Left renal cortex interstitium (tissue), 4 donors: ENCODE measurements at regions not wholly inside any gene's neighbourhood (a gene's known extent, or its start where the extent isn't known, plus 50 kb on each side); places are given as distances from the start of the nearest gene placed in this dataset.

Experiments
- DNase-seq, 4 donors: peaks; one replicate each; pipeline ENCODE4 v3.0.0-alpha.2; 2013; ENCODE audit warnings: low read depth in 4 of 4, low spot score in 2 of 4, missing footprints in 1 of 4

DNA sequence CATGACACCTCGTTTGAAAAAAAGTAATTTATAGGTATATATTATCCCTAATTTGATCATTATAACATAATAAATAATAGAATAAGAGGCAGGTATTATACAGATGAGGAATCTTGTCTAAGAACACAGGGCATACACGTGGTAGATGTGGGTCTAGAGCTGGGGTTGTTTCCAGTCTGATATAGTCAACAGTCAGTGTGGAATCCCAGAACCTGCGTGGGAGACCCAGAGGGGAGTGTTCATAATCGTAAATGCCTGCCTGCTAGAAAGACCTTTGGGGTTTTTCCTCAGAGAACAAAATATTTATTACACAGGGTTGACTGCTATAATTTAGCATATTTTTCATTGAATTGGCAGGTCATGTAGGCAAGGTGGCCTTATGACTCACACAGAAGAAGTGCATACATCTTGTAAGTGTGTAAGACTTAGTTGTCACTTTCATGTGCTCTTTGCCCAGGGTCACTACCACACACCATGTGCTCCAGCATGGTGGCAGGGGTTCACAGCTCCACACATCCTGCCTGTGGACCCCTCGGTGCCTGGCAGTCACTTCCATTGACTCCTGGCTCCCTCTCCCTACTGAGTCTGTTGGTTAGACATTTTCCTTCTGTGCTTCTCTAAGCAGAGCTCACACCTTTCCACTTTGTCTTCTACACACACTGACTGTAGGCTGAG is 94.9 kb upstream of the IKZF1 start:
- DNase-seq: no peak

DNA sequence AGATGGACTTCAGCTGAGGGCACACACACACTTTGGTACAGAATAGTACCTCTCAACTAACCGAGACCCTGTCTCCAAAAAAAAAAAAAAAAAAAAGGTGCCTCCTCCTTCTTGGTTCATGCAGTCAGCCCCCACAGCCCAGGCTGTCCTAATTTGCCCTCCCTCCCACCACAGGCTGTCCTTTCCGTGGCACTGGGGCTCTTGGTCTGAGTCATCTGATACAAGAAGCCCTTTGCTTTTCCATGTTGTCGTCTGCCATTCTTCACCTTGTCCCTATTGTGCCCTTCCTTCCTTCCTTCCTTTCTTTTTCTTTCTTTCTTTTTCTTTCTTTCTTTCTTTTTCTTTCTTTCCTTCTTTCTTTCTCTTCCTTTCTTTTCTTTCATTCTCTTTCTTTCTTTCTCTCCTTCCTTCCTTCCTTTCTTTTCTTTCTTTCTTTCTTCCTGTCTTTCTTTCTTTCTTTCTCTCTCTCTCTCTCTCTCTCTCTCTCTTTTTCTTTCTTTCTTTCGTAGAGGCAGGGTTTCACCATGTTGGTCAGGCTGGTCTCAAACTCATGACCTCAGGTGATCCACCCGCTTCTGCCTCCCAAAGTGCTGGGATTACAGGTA is 96.0 kb upstream of the IKZF1 start:
- DNase-seq: no peak

DNA sequence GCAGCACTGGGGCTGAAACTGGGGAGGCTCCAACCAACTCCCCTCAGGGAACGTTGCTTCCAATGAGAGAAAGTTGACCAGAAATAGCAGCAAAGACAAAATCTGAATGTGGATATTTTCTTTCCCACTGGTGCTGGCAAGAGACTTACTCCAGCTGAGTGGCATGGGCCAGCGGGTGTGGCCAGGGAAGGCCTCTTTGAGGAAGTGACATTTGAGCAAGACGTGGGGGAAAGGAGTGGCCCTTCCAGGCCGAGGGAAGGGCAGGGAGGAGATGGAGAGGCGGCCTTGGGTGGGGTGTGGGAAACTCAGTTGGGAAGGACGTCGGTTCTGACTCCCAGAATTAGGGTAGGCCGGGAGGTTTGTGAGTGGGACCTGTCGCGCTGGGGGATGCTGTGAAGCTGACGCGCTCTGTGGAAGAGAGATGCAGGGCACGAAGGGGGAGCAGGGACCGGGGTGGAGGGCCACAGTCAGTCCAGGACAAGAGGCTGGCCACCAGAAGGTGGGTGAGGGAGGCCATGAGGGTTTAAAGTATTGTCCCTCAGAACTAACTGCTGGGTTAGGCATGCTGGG is 96.7 kb upstream of the IKZF1 start:
- no peak for DNase-seq

DNA sequence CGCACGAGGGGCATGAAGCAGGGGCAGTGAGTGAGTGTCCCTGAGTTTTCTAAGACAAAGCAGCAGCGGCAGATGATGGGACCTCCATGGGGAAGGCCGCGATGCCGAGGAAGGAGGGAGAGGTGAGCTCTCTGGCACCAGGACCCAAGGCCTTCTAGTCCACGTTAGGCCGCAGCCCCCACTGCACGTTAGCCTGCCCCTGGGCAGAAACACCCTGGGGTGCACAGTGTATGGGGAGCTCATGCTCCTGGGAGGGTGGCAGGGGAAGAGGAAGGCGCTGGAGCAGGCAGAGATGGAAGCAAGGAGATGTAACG is 97.3 kb upstream of the IKZF1 start:
- no peak for DNase-seq

DNA sequence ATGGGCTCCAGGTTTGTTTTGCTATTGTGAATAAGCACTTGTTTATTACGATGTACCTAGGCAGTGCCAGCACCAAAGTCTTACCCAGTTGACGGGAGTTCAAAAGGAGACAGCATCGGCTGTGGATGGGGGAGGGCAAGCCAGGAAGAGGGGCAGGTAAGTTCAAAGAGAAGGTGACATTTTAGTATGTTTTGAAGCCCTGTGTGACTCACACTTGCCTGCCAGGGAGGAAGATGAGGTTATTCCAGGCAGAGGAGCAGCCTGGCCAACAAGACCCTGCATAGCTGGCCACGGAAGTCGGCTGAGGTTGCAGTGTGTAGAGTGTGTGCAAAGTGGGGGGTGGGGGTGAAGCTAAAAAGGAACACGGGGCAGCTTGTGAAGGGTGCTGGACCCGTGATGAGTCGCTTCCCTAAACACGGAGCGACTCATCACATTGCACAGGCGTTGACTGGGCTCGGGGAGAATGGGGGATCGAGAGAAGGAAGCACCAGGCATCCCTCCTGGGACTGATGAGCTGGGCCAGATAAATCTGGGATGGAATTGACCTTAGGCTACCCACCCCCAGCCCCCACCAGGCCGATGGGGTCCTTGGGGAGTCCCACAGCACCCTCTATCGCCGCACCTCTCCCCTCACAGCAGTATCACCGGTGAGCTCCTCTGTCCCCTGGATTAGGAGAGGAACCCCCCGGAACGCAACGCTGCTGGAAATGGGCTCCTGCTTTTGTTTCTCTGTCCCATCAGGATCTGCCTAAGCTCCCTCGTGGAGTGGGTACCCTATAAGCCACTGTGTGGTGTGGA is 97.9 kb upstream of the IKZF1 start:
- DNase-seq: no peak

DNA sequence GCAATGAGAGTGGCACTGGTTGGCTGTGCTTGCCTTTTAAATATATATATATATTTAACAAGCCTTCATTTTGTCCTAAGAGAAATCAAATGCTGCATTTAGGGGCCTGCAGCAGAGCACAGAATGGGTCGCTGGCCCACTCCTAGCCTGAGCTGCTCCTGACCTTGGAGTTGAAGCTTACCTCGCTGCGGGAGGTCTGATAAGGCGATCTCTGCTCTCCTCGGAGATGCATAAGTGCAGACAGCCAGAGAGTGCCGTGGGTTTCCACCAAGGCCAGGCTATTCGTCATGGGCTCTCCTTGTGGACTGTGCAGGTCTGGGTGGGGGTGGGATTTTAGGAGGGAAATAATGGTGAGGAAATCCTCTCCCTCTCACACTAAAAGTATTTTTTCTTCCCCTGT is 99.5 kb upstream of the IKZF1 start:
- no peak for DNase-seq

DNA sequence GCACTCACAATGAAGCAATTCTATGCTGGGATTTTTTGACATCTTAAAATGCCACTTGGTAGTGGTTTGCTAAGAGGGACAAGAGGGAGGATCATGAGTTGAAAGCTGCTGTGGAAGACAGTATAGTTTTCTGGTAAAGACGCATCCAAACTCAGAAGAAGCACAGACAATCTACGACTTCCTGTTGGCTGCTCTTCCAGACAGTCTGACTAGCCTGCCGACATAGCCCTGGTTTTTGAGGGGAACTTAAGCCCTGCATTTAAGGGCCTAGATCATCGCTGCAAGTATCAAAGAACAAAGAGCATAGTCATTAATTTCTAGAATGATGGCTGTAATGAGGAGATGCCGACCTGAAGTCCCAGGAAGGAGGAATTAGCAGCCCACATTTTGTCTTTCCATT is 99.9 kb upstream of the IKZF1 start:
- DNase-seq: no peak

DNA sequence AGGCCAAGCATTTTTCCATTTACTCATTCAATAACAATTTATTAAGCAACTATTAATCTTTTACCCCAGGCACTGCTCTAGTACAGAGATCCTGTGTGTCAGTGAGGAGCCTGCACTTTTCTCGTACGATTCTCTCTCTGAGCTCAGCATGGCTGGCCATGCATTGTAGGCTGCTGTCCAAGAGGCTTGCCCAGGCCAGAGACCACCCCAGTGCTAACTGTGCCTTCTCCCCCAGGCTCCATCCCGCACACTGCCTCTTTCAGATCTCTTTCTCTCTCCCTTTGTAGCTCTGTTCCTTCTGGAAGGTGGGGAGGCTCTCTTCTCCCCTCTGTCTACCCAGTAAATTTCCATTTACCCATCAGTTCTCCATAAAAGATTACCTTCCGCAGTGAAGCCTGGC is 101.0 kb upstream of the IKZF1 start:
- DNase-seq: no peak

DNA sequence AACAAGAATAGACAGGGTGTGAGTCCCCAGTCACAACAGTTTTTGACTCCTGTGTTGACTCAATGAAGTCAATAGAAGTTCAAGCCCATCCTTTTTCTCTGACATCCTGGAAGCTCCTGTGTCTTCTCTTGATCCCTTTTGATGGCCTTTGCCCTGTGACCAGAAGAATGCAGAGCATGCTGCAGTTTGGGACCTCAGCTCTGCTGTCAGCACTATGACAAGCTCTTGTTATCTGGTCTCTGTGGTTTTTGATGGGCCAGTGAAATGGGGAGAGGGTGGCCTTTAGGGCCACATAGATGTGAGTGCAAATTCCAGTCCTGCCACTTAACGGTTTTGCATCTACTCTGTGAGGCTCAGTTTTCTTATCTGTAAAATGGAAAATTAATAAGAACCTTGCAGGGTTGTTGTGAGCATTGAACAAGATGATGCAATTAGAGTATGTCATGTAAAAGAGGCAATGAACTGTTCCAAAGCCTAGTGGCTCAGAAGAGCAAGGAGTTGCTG is 102.4 kb upstream of the IKZF1 start:
- no peak for DNase-seq

DNA sequence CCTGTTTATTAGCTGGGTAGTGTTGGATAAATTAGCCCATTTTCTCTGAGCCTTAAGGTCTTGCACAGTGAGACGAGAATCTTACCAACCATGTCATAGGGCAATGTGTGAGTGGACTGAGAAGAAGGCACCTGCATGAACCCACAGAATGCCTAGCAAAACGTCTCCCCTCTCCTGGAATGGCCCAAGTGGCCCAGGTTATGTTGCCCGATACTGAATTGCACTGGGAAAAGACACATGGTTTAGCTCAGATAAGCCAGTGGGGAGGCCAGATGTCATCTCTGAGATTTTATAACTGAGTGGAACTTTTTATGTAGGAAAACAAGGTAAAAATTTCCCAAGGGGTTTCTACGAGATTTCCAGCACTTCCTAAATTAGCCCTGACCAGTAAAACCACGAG is 104.7 kb upstream of the IKZF1 start:
- no peak for DNase-seq

DNA sequence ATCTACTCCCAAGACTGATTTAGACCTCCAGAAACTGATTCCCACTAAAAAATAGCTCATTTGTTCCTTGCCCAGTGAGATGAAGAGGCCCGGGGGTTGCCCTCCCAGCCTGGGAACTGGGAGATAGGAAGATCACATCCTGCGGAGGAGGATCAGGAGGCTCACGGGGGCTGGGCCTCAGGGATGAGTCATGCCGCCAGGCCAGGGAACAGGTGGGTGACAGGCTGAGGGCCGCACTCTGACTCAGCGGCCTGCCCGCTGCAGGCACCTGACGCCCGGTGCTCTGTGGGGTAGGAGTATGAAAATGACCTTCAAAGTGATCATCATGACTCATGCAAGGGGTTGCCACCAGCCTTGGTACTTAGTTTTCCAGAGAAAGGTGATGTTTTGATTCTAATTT is 104.5 kb upstream of the ZPBP start:
- DNase-seq: no peak

DNA sequence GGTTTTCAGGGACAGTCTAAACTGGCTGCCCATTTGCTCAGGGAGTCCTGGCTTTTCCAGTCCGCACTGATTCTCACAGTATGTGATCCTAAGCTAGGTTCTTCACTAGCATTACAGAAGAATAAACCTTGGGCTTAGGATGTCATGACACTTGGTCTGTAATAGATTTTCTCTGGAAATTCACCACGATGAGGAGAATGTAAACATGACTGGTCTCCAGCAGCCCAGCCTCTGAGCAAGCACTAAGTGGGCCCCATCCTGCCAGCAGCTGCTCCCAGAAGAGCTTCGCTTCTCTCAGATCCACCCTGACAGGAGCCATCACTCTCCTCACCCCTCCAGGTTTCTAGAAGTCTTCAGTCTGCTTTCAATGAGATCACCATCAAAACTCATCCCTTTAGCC is 103.7 kb upstream of the ZPBP start:
- no peak for DNase-seq

DNA sequence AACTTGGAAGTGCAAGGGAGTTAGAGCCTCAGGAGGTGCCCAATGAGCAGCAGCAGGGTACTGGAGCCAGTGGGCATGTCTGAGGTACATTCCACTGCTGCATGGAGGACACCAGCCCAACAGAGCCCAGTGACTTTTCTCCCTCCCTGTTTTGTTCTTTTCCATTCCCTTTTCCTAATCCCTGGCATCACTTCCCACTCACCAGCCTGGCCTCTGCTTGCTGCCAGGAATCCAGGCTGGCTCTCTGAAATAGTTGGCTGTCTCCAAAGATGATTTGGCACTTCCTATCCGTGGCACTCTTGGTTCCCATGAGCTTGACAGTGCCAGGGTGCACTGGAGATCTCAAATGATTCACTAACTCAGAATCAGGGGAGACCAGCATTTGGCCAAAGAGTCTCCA is 97.7 kb upstream of the ZPBP start:
- DNase-seq: no peak

DNA sequence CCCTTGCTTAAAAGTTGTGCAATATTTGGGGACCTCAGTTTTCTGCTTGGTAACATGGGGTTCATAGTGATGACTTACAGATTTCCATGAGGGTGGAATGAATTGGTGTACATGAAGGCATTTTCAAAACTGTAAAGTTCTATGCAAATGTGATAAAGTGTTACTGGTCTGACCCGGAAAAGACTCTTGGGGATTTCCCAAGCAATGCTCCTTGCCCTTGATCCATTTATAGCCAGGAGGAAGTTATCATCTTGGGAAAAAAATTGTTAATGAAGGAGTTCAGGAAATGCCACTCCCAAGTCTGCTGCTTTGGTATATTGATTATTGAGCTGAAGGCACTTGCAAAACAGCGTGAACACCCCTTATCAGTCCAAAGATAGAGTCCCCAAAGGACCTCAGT is 96.3 kb upstream of the ZPBP start:
- DNase-seq: no peak

DNA sequence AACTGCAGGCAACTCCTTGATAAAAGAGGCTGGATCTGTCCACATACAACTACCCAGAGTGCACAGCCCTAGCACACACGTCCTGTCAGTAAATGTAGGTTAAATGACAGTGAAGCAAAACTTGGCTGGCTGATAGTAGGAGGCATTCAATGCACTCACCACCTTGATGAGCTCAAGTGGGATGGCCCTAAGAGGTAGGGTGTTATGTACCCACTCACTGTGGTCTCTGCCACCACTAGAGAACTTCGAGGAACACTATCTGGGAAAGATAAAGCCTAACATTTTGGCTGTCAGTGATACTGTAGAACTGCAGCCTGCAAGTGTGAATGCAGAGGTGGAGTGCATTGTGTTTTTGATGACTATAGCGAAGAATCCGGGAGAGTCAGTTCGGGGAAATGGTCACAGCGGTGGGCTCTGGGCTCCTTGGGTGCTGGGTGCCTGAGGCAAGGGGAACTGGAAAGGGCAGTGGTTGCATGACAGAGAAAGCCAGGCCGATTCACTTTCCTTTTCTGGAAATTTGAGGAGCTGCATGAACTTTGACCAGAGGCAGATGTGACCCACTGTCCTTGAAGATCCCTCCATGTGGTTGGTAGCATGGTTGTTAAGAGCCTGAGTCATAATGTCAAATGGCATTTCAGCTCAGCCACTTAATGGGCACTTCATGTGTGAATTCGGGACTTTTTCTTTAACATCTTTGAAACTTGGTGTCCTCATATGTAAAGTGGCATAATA is 93.1 kb upstream of the ZPBP start:
- DNase-seq: no peak

DNA sequence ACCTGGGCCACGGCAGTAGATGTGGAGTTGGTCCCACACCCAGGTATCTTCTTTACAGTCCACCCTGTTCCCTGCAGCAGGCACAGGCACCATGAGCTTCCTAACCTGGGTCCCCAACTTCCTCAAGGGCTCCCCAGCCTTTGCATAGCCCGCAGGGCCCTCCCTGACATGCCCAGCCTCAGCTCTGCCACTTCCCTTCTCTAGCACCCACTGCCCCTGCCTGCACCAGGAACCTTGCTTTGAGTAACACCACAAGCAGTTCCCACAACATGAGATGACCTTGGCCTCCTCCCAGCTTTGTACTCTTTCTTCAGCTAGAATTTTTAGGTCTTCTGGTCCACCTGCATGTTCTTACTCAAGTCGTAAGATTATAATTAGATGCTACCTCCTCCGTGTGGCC is 92.2 kb upstream of the ZPBP start:
- no peak for DNase-seq

DNA sequence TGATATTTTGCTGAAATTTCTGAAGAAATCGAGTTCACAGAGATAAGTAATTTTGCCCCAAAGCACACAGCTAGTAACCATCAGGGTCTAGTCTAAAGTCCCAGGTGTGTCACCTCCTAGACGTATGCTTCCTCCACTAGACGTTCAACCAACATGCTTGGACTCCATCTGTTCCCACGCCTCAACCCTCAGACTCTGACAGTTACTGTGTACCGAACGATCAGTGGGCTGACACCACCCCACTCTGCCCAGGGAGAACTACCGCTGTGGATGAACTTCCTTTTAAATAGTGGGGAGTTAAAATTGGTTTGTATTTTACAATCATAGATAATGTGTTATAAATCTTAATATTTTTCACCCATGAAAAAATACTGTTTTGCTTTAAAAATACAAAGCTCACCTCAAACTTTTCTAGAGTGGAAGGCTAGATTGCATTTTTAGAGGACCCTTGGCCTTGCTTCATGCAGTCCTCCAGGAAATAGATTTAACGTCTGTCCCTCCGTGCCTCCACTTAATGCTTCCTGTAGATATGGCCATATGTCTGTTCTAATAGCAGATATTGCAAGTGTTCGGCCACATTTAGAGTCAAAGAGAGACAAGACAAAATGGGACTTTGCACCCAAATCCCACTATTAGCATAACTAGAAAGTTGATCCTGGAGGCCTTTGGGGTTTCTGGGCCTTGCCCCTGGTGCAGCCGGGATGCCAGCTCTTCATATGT is 91.4 kb upstream of the ZPBP start:
- DNase-seq: no peak

DNA sequence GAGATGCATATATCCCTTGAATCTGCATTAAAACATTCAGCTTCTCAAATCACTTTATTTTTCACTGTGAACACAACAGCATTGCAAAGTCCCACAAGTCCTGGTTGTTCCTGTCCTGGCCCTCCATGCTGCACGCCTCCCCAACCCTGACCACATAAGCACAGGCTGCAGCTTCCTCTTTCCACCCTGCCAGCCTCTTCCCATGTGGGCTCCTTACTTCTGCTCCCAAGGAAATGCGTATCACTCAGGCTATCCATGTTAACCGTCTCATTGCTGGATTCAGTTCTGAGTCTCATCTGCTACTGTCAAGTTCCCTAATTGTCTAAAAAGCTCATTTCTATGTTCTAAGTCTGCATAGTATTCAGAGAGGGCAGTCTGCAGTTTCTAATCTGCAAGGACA is 89.7 kb upstream of the ZPBP start:
- DNase-seq: no peak

DNA sequence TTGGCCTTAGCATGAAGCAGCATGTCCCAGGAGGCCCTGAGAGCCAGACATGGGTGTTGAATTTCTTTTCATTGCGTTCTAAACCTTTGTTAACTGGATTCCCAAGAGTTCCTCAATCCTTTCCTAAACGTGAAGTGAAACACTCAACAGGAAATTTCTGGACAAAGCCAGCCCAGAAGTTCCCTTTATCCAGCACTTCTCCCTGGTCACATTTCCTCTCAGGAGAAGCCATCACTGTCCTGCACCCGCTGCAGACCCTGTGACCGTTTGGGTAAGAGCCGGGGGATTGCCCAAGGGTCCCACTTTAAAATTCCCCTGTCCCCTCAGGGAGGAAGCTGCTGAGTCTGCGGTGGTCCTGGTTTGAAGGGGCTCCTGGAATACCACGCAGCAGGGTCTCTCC is 88.0 kb upstream of the ZPBP start:
- DNase-seq: no peak

DNA sequence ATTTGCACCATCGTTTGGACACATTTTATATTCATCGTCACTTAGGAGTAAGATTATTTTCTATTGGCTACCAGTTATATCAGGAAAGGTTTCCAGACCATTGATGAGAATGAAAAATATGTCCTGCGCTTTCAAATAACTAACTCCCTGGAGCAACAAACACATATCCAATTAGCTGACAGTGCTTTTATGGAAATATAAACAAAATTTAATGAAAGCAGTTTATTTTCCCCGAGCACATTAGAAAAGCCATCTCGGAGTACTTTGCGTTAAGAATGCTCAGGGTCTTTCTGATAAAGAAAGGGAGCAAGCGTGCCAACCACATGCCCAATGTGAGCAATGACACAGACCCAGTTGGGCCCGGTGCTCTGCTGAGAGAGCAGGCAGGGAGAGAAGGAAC is 85.1 kb upstream of the ZPBP start:
- no peak for DNase-seq
